CD14-positive monocyte (primary cell): ENCODE measurements at regions not wholly inside any gene's neighbourhood (a gene's known extent, or its start where the extent isn't known, plus 50 kb on each side); places are given as distances from the start of the nearest gene placed in this dataset.

Experiments used
- DNase-seq, 3 donors: peaks; one replicate each; pipeline ENCODE4 v3.0.0-alpha.2; 2011 to 2022
- H2AFZ ChIP-seq: 2 replicates; pipeline ENCODE4 v1.6.0; 2012; ENCODE audit warnings: mild to moderate bottlenecking, low read depth, low read length, inconsistent platforms; ENCODE audit not compliant: insufficient read depth, poor library complexity, severe bottlenecking
- H3K27ac ChIP-seq, 2 donors: 1 replicate in 1 of 2; 2 replicates in 1 of 2; pipeline ENCODE4 v1.5.1; 2012 to 2013; ENCODE audit warnings: low read length in 2 of 2, control low read depth in 1 of 2, inconsistent platforms in 1 of 2, low read depth in 1 of 2, mild to moderate bottlenecking in 1 of 2
- H3K27me3 ChIP-seq, 2 donors: one replicate each; pipeline versions ENCODE4 v1.6.0 to v1.6.1; 2011 to 2013; ENCODE audit warnings: low read length in 2 of 2; ENCODE audit not compliant: control insufficient read depth in 2 of 2, insufficient read depth in 2 of 2
- H3K36me3 ChIP-seq, 2 donors: replicated peaks in 1 of 2; 1 replicate in 1 of 2; 2 replicates in 1 of 2; pipeline versions ENCODE4 v1.5.1 to v1.6.1; 2012 to 2013; ENCODE audit warnings: low read length in 2 of 2, control low read depth in 1 of 2, inconsistent platforms in 1 of 2, mild to moderate bottlenecking in 1 of 2; ENCODE audit not compliant: insufficient read depth in 2 of 2, control insufficient read depth in 1 of 2
- H3K4me1 ChIP-seq, 2 donors: 1 replicate in 1 of 2; 2 replicates in 1 of 2; pipeline versions ENCODE4 v1.5.1 to v1.6.1; 2012 to 2013; ENCODE audit warnings: low read length in 2 of 2, control low read depth in 1 of 2, inconsistent platforms in 1 of 2, mild to moderate bottlenecking in 1 of 2, moderate library complexity in 1 of 2; ENCODE audit not compliant: insufficient read depth in 2 of 2, control insufficient read depth in 1 of 2
- H3K4me2 ChIP-seq: replicated peaks from 2 replicates; pipeline ENCODE3; 2012; ENCODE audit warnings: low read length, moderate library complexity, mild to moderate bottlenecking; ENCODE audit not compliant: poor library complexity, severe bottlenecking; ENCODE audit errors: extremely low read depth
- H3K4me3 ChIP-seq, 3 experiments: fragments of 200-600 bp in 1 of 3; sonication (generic) in 1 of 3; replicated peaks in 1 of 3; 1 replicate in 2 of 3; 2 replicates in 1 of 3; pipeline ENCODE4 v1.5.1; 2011 to 2013; ENCODE audit warnings: low read length in 3 of 3, mild to moderate bottlenecking in 3 of 3, control low read depth in 2 of 3, low read depth in 2 of 3, inconsistent platforms in 1 of 3, moderate library complexity in 1 of 3
- H3K79me2 ChIP-seq: 2 replicates; pipeline ENCODE4 v1.6.0; 2012; ENCODE audit warnings: mild to moderate bottlenecking, control low read depth, inconsistent platforms, low read length, moderate library complexity; ENCODE audit not compliant: insufficient read depth
- H3K9ac ChIP-seq: 2 replicates; pipeline ENCODE4 v1.6.0; 2017; ENCODE audit warnings: low read length, mild to moderate bottlenecking; ENCODE audit not compliant: insufficient read depth, poor library complexity, severe bottlenecking
- H3K9me3 ChIP-seq, 2 donors: replicated peaks in 1 of 2; 1 replicate in 1 of 2; 2 replicates in 1 of 2; pipeline versions ENCODE4 v1.5.1 to v1.6.1; 2012 to 2013; ENCODE audit warnings: low read length in 2 of 2, control low read depth in 1 of 2; ENCODE audit not compliant: control insufficient read depth in 1 of 2, insufficient read depth in 1 of 2
- H4K20me1 ChIP-seq: 2 replicates; pipeline ENCODE4 v1.6.0; 2012; ENCODE audit warnings: mild to moderate bottlenecking, low read length, control low read depth, moderate library complexity; ENCODE audit not compliant: insufficient read depth
- H3K27ac Mint-ChIP-seq, 7 donors: one replicate each; pipeline ENCODE4 v1.8.0; 2020; ENCODE audit warnings: mild to moderate bottlenecking in 7 of 7, mixed read lengths in 7 of 7, moderate library complexity in 6 of 7, inconsistent platforms in 2 of 7
- H3K27me3 Mint-ChIP-seq, 3 donors: one replicate each; pipeline ENCODE4 v1.8.0; 2021 to 2022; ENCODE audit warnings: low read depth in 3 of 3, mild to moderate bottlenecking in 3 of 3, mixed read lengths in 3 of 3, moderate library complexity in 3 of 3, inconsistent platforms in 1 of 3
- H3K36me3 Mint-ChIP-seq, 2 donors: one replicate each; pipeline ENCODE4 v1.8.0; 2020; ENCODE audit warnings: mixed read lengths in 2 of 2, inconsistent platforms in 1 of 2, mild to moderate bottlenecking in 1 of 2
- H3K4me1 Mint-ChIP-seq: one replicate; pipeline ENCODE4 v1.8.0; 2020; ENCODE audit warnings: mild to moderate bottlenecking, mixed read lengths
- H3K4me3 Mint-ChIP-seq, 2 donors: one replicate each; pipeline ENCODE4 v1.8.0; 2020; ENCODE audit warnings: mild to moderate bottlenecking in 2 of 2, mixed read lengths in 2 of 2, moderate library complexity in 1 of 2
- H3K9me3 Mint-ChIP-seq, 7 donors: one replicate each; pipeline ENCODE4 v1.8.0; 2020 to 2022; ENCODE audit warnings: mixed read lengths in 7 of 7, mild to moderate bottlenecking in 6 of 7, moderate library complexity in 6 of 7, inconsistent platforms in 2 of 7
- CTCF ChIP-seq: fragments of 200-600 bp; IDR thresholded peaks from one replicate; pipeline ENCODE4 v1.8.0; 2022; ENCODE audit warnings: antibody characterized with exemption, mild to moderate bottlenecking
- WGBS: methylation state at CpG from one replicate; pipeline ENCODE4 v1.1.5; 2013; ENCODE audit warnings: missing lambda C conversion rate; ENCODE audit not compliant: insufficient coverage; 5-methylcytosine and 5-hydroxymethylcytosine counted together
- intact Hi-C, 2 donors: fragments of 100-400 bp; cut with micrococcal nuclease; formaldehyde crosslinking; loops; one replicate each; pipeline versions ENCODE4 v1.15.0 to v1.15.1; 2023

- H3K4me3 Mint-ChIP-seq, result no peak overlapping the region
- intact Hi-C loops, result no loop called here
- Histone ChIP-seq H3K4me3 (no peak overlapping the region), H3K36me3 (no peaks in the 10 kb centered on the region), H3K79me2 (no peaks in the 10 kb centered on the region), H3K9me3 (peaks cover 3 to 4% of the 10 kb centered on the region in 2 donors), H3K4me1 (no peaks in the 10 kb centered on the region), H3K9ac (no peak overlapping the region), H3K4me2 (no peak overlapping the region), H2AFZ (no peak overlapping the region), H4K20me1 (no peaks in the 10 kb centered on the region), H3K27ac (no peak overlapping the region), H3K27me3 (peaks cover 0 to 11% of the 10 kb centered on the region in 2 donors)
- H3K27ac Mint-ChIP-seq, result no peak overlapping the region
- no peak for DNase-seq
- peaks cover 1 to 2% (median 2%) of the 10 kb centered on the region in 3 donors for H3K27me3 Mint-ChIP-seq
- peaks cover 3 to 16% (median 6%) of the 10 kb centered on the region in 7 donors for H3K9me3 Mint-ChIP-seq
- H3K4me1 Mint-ChIP-seq, result peaks cover 2% of the 10 kb centered on the region
- H3K36me3 Mint-ChIP-seq, result no peaks in the 10 kb centered on the region
- no CpG with 5 or more reads among the region's 1 CpG for WGBS
- TF ChIP-seq CTCF, result no peak
Observed at GRCh38 chrX:9133426-9133825, 99.5 kb upstream of the FAM9B start.

GRCh38 chrX:9134366-9134765, 100.4 kb upstream of the FAM9B start:
- peaks cover 2% of the 10 kb centered on the region for H3K4me1 Mint-ChIP-seq

More at GRCh38 chrX:9134366-9134765, 100.4 kb upstream of the FAM9B start:
- Mint-ChIP-seq H3K4me3 (no peak overlapping the region), H3K36me3 (no peaks in the 10 kb centered on the region), H3K27ac (no peak overlapping the region), H3K9me3 (peaks cover 3 to 16% (median 6%) of the 10 kb centered on the region in 7 donors), H3K27me3 (peaks cover under 1 to 2% (median 2%) of the 10 kb centered on the region in 3 donors)
- Histone ChIP-seq H4K20me1 (no peaks in the 10 kb centered on the region), H3K79me2 (no peaks in the 10 kb centered on the region), H3K9ac (no peak overlapping the region), H3K27ac (no peak overlapping the region), H3K4me3 (no peak overlapping the region), H2AFZ (no peak overlapping the region), H3K9me3 (peaks cover 3 to 4% of the 10 kb centered on the region in 2 donors), H3K4me1 (no peaks in the 10 kb centered on the region), H3K36me3 (no peaks in the 10 kb centered on the region), H3K27me3 (peaks cover 0 to 11% of the 10 kb centered on the region in 2 donors), H3K4me2 (no peak overlapping the region)
- TF ChIP-seq CTCF, result no peak
- no peak for DNase-seq
- intact Hi-C loops, result no loop called here
- no CpG with 5 or more reads among the region's 6 CpGs for WGBS
